ENCODE measurements at regions not wholly inside any gene's neighbourhood (a gene's known extent, or its start where the extent isn't known, plus 50 kb on each side); places are given as distances from the start of the nearest gene placed in this dataset.

DNA sequence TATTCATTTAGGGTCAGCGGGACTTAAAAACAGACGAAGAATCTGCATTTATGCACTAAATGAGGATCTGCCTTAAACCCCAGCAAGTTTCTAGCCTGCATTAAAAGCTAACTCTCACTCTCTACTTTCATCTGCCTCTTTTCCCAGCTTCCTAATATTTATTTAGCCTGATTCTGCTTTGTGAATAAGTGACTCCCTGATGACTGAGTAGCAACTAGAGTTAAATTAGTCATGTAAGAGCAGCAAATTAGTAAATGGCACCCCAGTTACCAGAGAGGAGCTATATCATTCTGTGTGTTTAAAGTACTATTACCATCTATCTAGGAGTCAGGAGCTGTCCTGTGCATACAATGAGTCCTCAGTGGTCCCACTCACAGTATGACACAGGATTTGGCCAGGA lies 391.0 kb upstream of the RORA start:
- in situ Hi-C loops (cut with MboI; ENCODE audit: low pct_ligation_motif_present in 1 of 4, low pct_unique_long_range_greater_than_20kb in 1 of 4, low sequenced_read_pairs in 3 of 4) (no loop called here), intact Hi-C loops (cut with DNase I; ENCODE audit: low total_unique reads) (no loop called here)
- no peak overlapping the region for H3K4me3 ChIP-seq
- H3K9me3 ChIP-seq, result no peaks in the 10 kb centered on the region
- no peaks in the 10 kb centered on the region for H3K36me3 ChIP-seq
- DNase-seq, result no peak
- H3K27me3 ChIP-seq, result no peaks in the 10 kb centered on the region
- H3K4me1 ChIP-seq, result no peaks in the 10 kb centered on the region
- no peak overlapping the region for H3K27ac ChIP-seq
- 77 to 82% methylated on average over 2 of the region's 2 CpGs for WGBS, 2 donors (ENCODE audit: low coverage in 1 of 2)
- TF ChIP-seq, protein P1, sequence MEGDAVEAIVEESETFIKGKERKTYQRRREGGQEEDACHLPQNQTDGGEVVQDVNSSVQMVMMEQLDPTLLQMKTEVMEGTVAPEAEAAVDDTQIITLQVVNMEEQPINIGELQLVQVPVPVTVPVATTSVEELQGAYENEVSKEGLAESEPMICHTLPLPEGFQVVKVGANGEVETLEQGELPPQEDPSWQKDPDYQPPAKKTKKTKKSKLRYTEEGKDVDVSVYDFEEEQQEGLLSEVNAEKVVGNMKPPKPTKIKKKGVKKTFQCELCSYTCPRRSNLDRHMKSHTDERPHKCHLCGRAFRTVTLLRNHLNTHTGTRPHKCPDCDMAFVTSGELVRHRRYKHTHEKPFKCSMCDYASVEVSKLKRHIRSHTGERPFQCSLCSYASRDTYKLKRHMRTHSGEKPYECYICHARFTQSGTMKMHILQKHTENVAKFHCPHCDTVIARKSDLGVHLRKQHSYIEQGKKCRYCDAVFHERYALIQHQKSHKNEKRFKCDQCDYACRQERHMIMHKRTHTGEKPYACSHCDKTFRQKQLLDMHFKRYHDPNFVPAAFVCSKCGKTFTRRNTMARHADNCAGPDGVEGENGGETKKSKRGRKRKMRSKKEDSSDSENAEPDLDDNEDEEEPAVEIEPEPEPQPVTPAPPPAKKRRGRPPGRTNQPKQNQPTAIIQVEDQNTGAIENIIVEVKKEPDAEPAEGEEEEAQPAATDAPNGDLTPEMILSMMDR (IDR thresholded peaks at IDR 0.05), result no peak
- TF ChIP-seq EP300 (IDR thresholded peaks at IDR 0.05; ENCODE audit: low read depth), result no peak
- no peak for TF ChIP-seq POLR2AphosphoS5 (IDR thresholded peaks at IDR 0.05)

DNA sequence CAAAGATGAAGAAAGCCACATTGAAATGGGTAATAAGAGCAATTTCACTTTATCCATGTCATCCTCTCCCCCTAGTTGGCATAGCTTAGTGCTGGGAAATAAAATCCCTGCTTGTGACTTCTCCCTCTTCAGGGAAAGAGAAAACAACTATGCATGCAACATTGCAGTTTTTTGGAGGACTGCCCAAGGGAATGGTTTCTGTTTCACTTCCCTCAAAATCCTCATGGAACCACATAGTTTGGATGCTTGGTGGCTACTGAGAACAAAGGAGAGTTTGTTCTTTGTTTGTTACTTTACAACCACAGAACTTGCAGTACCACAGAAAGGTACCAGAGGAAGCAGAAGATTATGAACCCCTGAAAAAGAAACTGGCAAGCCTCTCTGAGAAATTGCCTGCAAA lies 384.6 kb upstream of the RORA start:
- no peak for DNase-seq
- no peak overlapping the region for H3K4me3 ChIP-seq
- intact Hi-C loops (cut with DNase I; ENCODE audit: low total_unique reads) (no loop called here), in situ Hi-C loops (cut with MboI; ENCODE audit: low pct_ligation_motif_present in 1 of 4, low pct_unique_long_range_greater_than_20kb in 1 of 4, low sequenced_read_pairs in 3 of 4) (no loop called here)
- no peaks in the 10 kb centered on the region for H3K27me3 ChIP-seq
- no peaks in the 10 kb centered on the region for H3K36me3 ChIP-seq
- no peak overlapping the region for H3K27ac ChIP-seq
- peaks cover 4 to 8% of the 10 kb centered on the region in 2 donors for H3K9me3 ChIP-seq
- H3K4me1 ChIP-seq, result no peaks in the 10 kb centered on the region
- TF ChIP-seq POLR2A (IDR thresholded peaks at IDR 0.05) (no peak), EP300 (IDR thresholded peaks at IDR 0.05; ENCODE audit: low read depth) (no peak), POLR2AphosphoS5 (IDR thresholded peaks at IDR 0.05) (no peak)
- TF ChIP-seq, protein P1 (IDR thresholded peaks at IDR 0.05), result no peak

DNA sequence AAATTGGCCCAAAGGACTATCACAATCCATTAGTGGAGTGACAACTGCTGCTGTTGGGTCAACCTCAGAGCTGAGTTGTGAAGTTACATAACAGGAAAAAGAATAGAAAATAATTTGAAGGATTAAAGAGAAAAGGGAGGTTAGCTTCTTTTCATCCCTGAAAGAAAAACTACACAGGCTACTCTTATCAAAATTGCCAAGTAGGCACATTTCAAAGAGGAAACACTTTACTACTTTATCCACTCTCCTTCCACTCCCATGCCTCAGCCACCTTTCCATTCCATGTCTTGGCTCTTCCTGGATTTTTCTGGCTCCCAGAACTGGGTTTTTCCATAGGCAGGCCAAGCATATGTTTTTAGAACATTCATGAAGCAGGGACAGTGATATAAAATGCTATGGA lies 384.0 kb upstream of the RORA start:
- TF ChIP-seq POLR2A (IDR thresholded peaks at IDR 0.05), result no peak
- TF ChIP-seq POLR2AphosphoS5 (IDR thresholded peaks at IDR 0.05), result no peak
- no peak for TF ChIP-seq EP300 (IDR thresholded peaks at IDR 0.05; ENCODE audit: low read depth)
- TF ChIP-seq, protein P1 (IDR thresholded peaks at IDR 0.05), result no peak
- Histone ChIP-seq H3K27me3 (no peaks in the 10 kb centered on the region), H3K4me3 (no peak overlapping the region), H3K4me1 (no peaks in the 10 kb centered on the region), H3K27ac (no peak overlapping the region), H3K9me3 (peaks cover 4 to 8% of the 10 kb centered on the region in 2 donors), H3K36me3 (no peaks in the 10 kb centered on the region)
- intact Hi-C loops (cut with DNase I; ENCODE audit: low total_unique reads), result no loop called here
- no peak for DNase-seq
- in situ Hi-C loops (cut with MboI; ENCODE audit: low pct_ligation_motif_present in 1 of 4, low pct_unique_long_range_greater_than_20kb in 1 of 4, low sequenced_read_pairs in 3 of 4), result no loop called here

DNA sequence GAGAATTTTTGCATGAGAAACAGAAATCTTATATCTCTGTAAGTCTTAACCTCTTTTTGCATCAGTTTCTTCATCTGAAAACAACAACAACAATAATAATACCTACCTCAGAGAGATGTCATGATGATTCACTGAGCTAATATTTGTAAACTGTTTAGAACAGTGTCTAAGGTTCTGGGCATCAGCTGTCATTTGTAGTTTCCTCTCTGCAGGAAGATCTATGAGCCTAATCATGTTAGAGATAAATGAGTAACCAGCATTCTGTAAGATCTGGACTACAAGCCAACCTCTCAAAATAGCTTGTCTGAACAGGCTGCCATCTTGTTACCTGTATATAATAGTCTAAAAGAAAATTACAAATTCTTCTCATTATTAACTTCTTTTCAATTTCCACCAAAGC lies 383.0 kb upstream of the RORA start:
- H3K4me3 ChIP-seq, result no peak overlapping the region
- H3K9me3 ChIP-seq, result peaks cover 4 to 8% of the 10 kb centered on the region in 2 donors
- intact Hi-C loops (cut with DNase I; ENCODE audit: low total_unique reads) (no loop called here), in situ Hi-C loops (cut with MboI; ENCODE audit: low pct_ligation_motif_present in 1 of 4, low pct_unique_long_range_greater_than_20kb in 1 of 4, low sequenced_read_pairs in 3 of 4) (no loop called here)
- H3K4me1 ChIP-seq, result no peaks in the 10 kb centered on the region
- TF ChIP-seq, protein P1 (IDR thresholded peaks at IDR 0.05), result no peak
- no peak for TF ChIP-seq POLR2AphosphoS5 (IDR thresholded peaks at IDR 0.05)
- TF ChIP-seq EP300 (IDR thresholded peaks at IDR 0.05; ENCODE audit: low read depth), result no peak
- TF ChIP-seq POLR2A (IDR thresholded peaks at IDR 0.05), result no peak
- H3K27me3 ChIP-seq, result no peaks in the 10 kb centered on the region
- DNase-seq, result no peak
- H3K27ac ChIP-seq, result no peak overlapping the region
- H3K36me3 ChIP-seq, result no peaks in the 10 kb centered on the region
